IPS DF 6.9 (cell line): ENCODE measurements at regions not wholly inside any gene's neighbourhood (a gene's known extent, or its start where the extent isn't known, plus 50 kb on each side); places are given as distances from the start of the nearest gene placed in this dataset.
"Not testable (repeated sequence)": the region's sequence is repeated elsewhere in the genome, so short reads cannot be mapped to it uniquely, and the experiment has no call there.

ENCODE experiments used
- DNase-seq: peaks from one replicate; pipeline ENCODE4 v3.0.0-alpha.2; 2013; ENCODE audit warnings: low read depth, low spot score
- H3K27ac ChIP-seq: one replicate; pipeline ENCODE4 v1.5.1; 2013; ENCODE audit warnings: low read length, control low read depth
- H3K27me3 ChIP-seq: 2 replicates; pipeline ENCODE4 v1.6.1; 2013; ENCODE audit warnings: mild to moderate bottlenecking, low read length; ENCODE audit not compliant: control insufficient read depth, insufficient read depth
- H3K36me3 ChIP-seq: 2 replicates; pipeline ENCODE4 v1.6.1; 2013; ENCODE audit warnings: low read length; ENCODE audit not compliant: control insufficient read depth, insufficient read depth
- H3K4me1 ChIP-seq: 2 replicates; pipeline ENCODE4 v1.6.1; 2013; ENCODE audit warnings: low read length; ENCODE audit not compliant: control insufficient read depth, insufficient read depth
- H3K4me3 ChIP-seq: 2 replicates; pipeline ENCODE4 v1.5.1; 2013; ENCODE audit warnings: mild to moderate bottlenecking, low read length
- H3K9me3 ChIP-seq: 2 replicates; pipeline ENCODE4 v1.6.1; 2013; ENCODE audit warnings: low read length, inconsistent platforms; ENCODE audit not compliant: control insufficient read depth, insufficient read depth
- WGBS: extraction: QIAGEN DNeasy Blood & Tissue Kit; methylation state at CpG from one replicate; pipeline ENCODE4 v1.1.7; 2013; ENCODE audit warnings: mixed read lengths, missing lambda C conversion rate; ENCODE audit not compliant: insufficient read length, insufficient coverage; 5-methylcytosine and 5-hydroxymethylcytosine counted together

GRCh38 chr5:56731473-56731872 lies 83.9 kb upstream of the MAP3K1 start:
- H3K36me3 ChIP-seq, DNase-seq, H3K4me3 ChIP-seq, H3K9me3 ChIP-seq, H3K27ac ChIP-seq, H3K27me3 ChIP-seq, H3K4me1 ChIP-seq: not testable (repeated sequence)
- no CpG with 5 or more reads among the region's 2 CpGs for WGBS

- DNase-seq, result no peak
- Histone ChIP-seq H3K4me3 (no peak overlapping the region), H3K9me3 (no peaks in the 10 kb centered on the region), H3K27ac (no peak overlapping the region), H3K27me3 (no peaks in the 10 kb centered on the region), H3K36me3 (no peaks in the 10 kb centered on the region), H3K4me1 (no peaks in the 10 kb centered on the region)
- WGBS, result no CpG with 5 or more reads among the region's 1 CpG
Observed at GRCh38 chr5:56729488-56729887, 85.9 kb upstream of the MAP3K1 start.

GRCh38 chr5:56725711-56726411 lies 89.5 kb upstream of the MAP3K1 start:
- Histone ChIP-seq H3K36me3 (no peaks in the 10 kb centered on the region), H3K4me3 (no peak overlapping the region), H3K27ac (no peak overlapping the region), H3K9me3 (no peaks in the 10 kb centered on the region), H3K27me3 (no peaks in the 10 kb centered on the region), H3K4me1 (no peaks in the 10 kb centered on the region)
- WGBS, result no CpG with 5 or more reads among the region's 8 CpGs
- no peak for DNase-seq

GRCh38 chr5:56724857-56725256 lies 90.5 kb upstream of the MAP3K1 start:
- not testable (repeated sequence) for H3K27me3 ChIP-seq, DNase-seq, H3K4me1 ChIP-seq, H3K27ac ChIP-seq, H3K36me3 ChIP-seq, H3K4me3 ChIP-seq, H3K9me3 ChIP-seq
- no CpG with 5 or more reads among the region's 4 CpGs for WGBS

- WGBS, result no CpG with 5 or more reads among the region's 3 CpGs
- Histone ChIP-seq H3K9me3 (no peaks in the 10 kb centered on the region), H3K36me3 (no peaks in the 10 kb centered on the region), H3K27ac (no peak overlapping the region), H3K27me3 (no peaks in the 10 kb centered on the region), H3K4me3 (no peak overlapping the region), H3K4me1 (no peaks in the 10 kb centered on the region)
- DNase-seq, result no peak
Observed at GRCh38 chr5:56722317-56722716, 93.0 kb upstream of the MAP3K1 start.

- H3K27ac ChIP-seq, result no peak overlapping the region
- H3K36me3 ChIP-seq, result no peaks in the 10 kb centered on the region
- WGBS, result no CpG with 5 or more reads among the region's 11 CpGs
- H3K9me3 ChIP-seq, result no peaks in the 10 kb centered on the region
- H3K4me1 ChIP-seq, result no peaks in the 10 kb centered on the region
- no peak for DNase-seq
- H3K4me3 ChIP-seq, result no peak overlapping the region
- no peaks in the 10 kb centered on the region for H3K27me3 ChIP-seq
Observed at GRCh38 chr5:56717253-56717987, 97.9 kb upstream of the MAP3K1 start.

- H3K36me3 ChIP-seq, result no peaks in the 10 kb centered on the region
- H3K4me3 ChIP-seq, result no peak overlapping the region
- DNase-seq, result no peak
- no peak overlapping the region for H3K27ac ChIP-seq
- H3K4me1 ChIP-seq, result no peaks in the 10 kb centered on the region
- H3K27me3 ChIP-seq, result no peaks in the 10 kb centered on the region
- H3K9me3 ChIP-seq, result no peaks in the 10 kb centered on the region
- no CpG with 5 or more reads among the region's 3 CpGs for WGBS
Observed at GRCh38 chr5:56715986-56716385, 99.4 kb upstream of the MAP3K1 start.

GRCh38 chr5:56712895-56713591 lies 102.3 kb upstream of the MAP3K1 start:
- DNase-seq, result no peak
- Histone ChIP-seq H3K4me3 (no peak overlapping the region), H3K9me3 (no peaks in the 10 kb centered on the region), H3K27ac (no peak overlapping the region), H3K36me3 (no peaks in the 10 kb centered on the region), H3K27me3 (no peaks in the 10 kb centered on the region), H3K4me1 (no peaks in the 10 kb centered on the region)
- WGBS, result no CpG with 5 or more reads among the region's 5 CpGs

GRCh38 chr5:56710826-56711590 lies 104.3 kb upstream of the MAP3K1 start:
- DNase-seq, result no peak

GRCh38 chr5:56706504-56706903 lies 108.8 kb upstream of the MAP3K1 start:
- no peaks in the 10 kb centered on the region for H3K9me3 ChIP-seq
- H3K36me3 ChIP-seq, result no peaks in the 10 kb centered on the region
- no peak overlapping the region for H3K27ac ChIP-seq
- H3K4me1 ChIP-seq, result no peaks in the 10 kb centered on the region
- no peak for DNase-seq
- no CpG with 5 or more reads among the region's 3 CpGs for WGBS
- no peaks in the 10 kb centered on the region for H3K27me3 ChIP-seq
- H3K4me3 ChIP-seq, result no peak overlapping the region

More at GRCh38 chr5:56710826-56711590, 104.3 kb upstream of the MAP3K1 start:
- Histone ChIP-seq H3K4me1 (no peaks in the 10 kb centered on the region), H3K9me3 (no peaks in the 10 kb centered on the region), H3K36me3 (no peaks in the 10 kb centered on the region), H3K4me3 (no peak overlapping the region), H3K27me3 (no peaks in the 10 kb centered on the region), H3K27ac (no peak overlapping the region)
- WGBS, result no CpG with 5 or more reads among the region's 3 CpGs
